Adrenal gland (tissue), 9 donors: ENCODE measurements at regions not wholly inside any gene's neighbourhood (a gene's known extent, or its start where the extent isn't known, plus 50 kb on each side); places are given as distances from the start of the nearest gene placed in this dataset.

ENCODE experiments used
- DNase-seq, 7 donors: peaks; one replicate each; pipeline ENCODE4 v3.0.0-alpha.2; 2019 to 2020
- H3K27ac ChIP-seq, 5 donors: fragments of 200-600 bp; sonication (generic) in 4 of 5; 1 replicate in 3 of 5; 2 replicates in 2 of 5; pipeline versions ENCODE4 v1.5.1 to v1.8.0; 2016 to 2020; ENCODE audit warnings: mild to moderate bottlenecking in 1 of 5
- H3K27me3 ChIP-seq: fragments of 200-600 bp; 2 replicates; pipeline ENCODE4 v1.8.0; 2021
- H3K36me3 ChIP-seq, 2 donors: fragments of 200-600 bp; replicated peaks in 1 of 2; 1 replicate in 1 of 2; 2 replicates in 1 of 2; pipeline versions ENCODE4 v1.5.1 to v1.8.0; 2018 to 2022
- H3K4me1 ChIP-seq, 2 donors: fragments of 200-600 bp; replicated peaks in 1 of 2; 1 replicate in 1 of 2; 2 replicates in 1 of 2; pipeline versions ENCODE4 v1.5.1 to v1.8.0; 2018 to 2021
- H3K4me3 ChIP-seq, 4 donors: fragments of 200-600 bp; sonication (generic) in 3 of 4; one replicate each; pipeline ENCODE4 v1.5.1; 2016 to 2018
- H3K9me3 ChIP-seq, 3 donors: fragments of 200-600 bp; sonication (generic) in 1 of 3; replicated peaks in 1 of 3; 1 replicate in 2 of 3; 2 replicates in 1 of 3; pipeline versions ENCODE4 v1.5.1 to v1.8.0; 2016 to 2021
- POLR2A ChIP-seq, 2 donors: fragments of 450-650 bp; IDR thresholded peaks; one replicate each; pipeline ENCODE4 v1.6.1; 2017; ENCODE audit warnings: antibody characterized with exemption in 2 of 2, mild to moderate bottlenecking in 2 of 2, moderate library complexity in 1 of 2
- WGBS, 4 donors: extraction: QIAGEN DNeasy Blood & Tissue Kit in 2 of 4; methylation state at CpG; one replicate each; pipeline versions ENCODE4 v1.1.5 to v1.1.7; 2013 to 2017; 5-methylcytosine and 5-hydroxymethylcytosine counted together
- intact Hi-C, 2 donors: fragments of 100-400 bp; cut with DNase I; formaldehyde crosslinking; loops; one replicate each; pipeline versions ENCODE4 v1.14.1 to v1.15.0; 2022 to 2023
- TF ChIP-seq, protein P1 (sequence below), 6 experiments: fragments of 450-650 bp in 4 of 6; fragments of 200-600 bp in 2 of 6; sonication (generic) in 1 of 6; IDR thresholded peaks; 1 replicate in 5 of 6; 2 replicates in 1 of 6; pipeline versions ENCODE4 v1.5.1 to v1.8.0; 2016 to 2021; ENCODE audit warnings: antibody characterized with exemption in 6 of 6, mild to moderate bottlenecking in 2 of 6, moderate library complexity in 1 of 6
- donor health status: healthy with polysubstance abuse.
- donor health status: Bipolar disorder and iron deficiency.
- donor health status: DM: yes; HTN: yes; CAD: no.
- donor health status: DM: no; HTN: no; CAD: no.
- donor health status: DM: no; HTN: no; CAD: no.

DNA sequence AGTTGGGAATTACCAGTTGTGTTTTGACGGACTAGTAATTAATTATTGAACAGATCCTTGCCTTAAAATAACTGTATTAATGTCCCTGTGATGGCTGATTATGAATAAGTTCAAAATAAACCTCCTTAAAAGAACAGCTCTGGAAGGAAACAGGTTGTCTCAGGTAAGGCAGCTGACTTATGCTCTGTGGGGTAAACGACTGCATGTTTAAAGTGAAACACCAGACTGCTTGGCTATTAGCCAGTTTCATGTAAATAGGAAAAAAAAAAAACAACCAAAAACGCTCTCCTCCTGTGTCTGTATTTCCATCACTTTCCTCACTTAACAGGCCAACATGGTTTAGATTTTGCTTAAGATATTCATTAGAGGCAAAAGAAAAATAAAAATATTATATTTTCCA, 243.6 kb downstream of the TMEM182 start:
- intact Hi-C loops: no loop called here
- Histone ChIP-seq H3K36me3 (no peaks in the 10 kb centered on the region), H3K4me1 (no peaks in the 10 kb centered on the region), H3K9me3 (no peaks in the 10 kb centered on the region), H3K27ac (no peak overlapping the region), H3K27me3 (no peaks in the 10 kb centered on the region), H3K4me3 (no peak overlapping the region)
- WGBS, 4 donors: 49 to 67% (median 61%) methylated on average over 3 of the region's 3 CpGs
- no peak for DNase-seq
- TF ChIP-seq, protein P1, sequence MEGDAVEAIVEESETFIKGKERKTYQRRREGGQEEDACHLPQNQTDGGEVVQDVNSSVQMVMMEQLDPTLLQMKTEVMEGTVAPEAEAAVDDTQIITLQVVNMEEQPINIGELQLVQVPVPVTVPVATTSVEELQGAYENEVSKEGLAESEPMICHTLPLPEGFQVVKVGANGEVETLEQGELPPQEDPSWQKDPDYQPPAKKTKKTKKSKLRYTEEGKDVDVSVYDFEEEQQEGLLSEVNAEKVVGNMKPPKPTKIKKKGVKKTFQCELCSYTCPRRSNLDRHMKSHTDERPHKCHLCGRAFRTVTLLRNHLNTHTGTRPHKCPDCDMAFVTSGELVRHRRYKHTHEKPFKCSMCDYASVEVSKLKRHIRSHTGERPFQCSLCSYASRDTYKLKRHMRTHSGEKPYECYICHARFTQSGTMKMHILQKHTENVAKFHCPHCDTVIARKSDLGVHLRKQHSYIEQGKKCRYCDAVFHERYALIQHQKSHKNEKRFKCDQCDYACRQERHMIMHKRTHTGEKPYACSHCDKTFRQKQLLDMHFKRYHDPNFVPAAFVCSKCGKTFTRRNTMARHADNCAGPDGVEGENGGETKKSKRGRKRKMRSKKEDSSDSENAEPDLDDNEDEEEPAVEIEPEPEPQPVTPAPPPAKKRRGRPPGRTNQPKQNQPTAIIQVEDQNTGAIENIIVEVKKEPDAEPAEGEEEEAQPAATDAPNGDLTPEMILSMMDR (IDR thresholded peaks at IDR 0.05): no peak
- TF ChIP-seq POLR2A (IDR thresholded peaks at IDR 0.05): no peak

DNA sequence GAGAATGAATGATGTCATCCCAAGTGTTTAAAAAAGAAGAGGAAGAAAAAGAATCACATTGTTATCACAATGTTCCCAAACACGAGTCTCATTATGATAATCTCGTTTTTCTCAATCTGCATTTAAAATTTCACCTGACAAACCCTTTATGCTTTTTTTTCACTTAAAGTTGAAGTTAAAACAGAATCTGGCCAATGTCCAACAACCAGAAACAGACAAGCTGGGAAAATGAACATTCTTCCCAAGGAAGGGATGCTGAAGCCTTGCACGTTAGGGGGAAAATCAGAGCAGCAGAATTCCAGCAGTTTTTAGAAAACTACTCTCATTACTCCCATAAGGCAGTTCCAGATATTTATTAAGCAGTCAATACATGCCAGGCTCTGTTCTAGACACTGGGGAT, 245.3 kb downstream of the TMEM182 start:
- no peak for DNase-seq
- WGBS, 4 donors: 64 to 73% (median 66%) methylated on average over 3 of the region's 3 CpGs
- no peaks in the 10 kb centered on the region for H3K27me3 ChIP-seq
- intact Hi-C loops: no loop called here
- no peak overlapping the region for H3K27ac ChIP-seq
- H3K4me1 ChIP-seq: no peaks in the 10 kb centered on the region
- no peaks in the 10 kb centered on the region for H3K36me3 ChIP-seq
- H3K4me3 ChIP-seq: no peak overlapping the region
- H3K9me3 ChIP-seq: no peaks in the 10 kb centered on the region
- TF ChIP-seq POLR2A (IDR thresholded peaks at IDR 0.05): no peak
- TF ChIP-seq, protein P1 (IDR thresholded peaks at IDR 0.05): no peak

DNA sequence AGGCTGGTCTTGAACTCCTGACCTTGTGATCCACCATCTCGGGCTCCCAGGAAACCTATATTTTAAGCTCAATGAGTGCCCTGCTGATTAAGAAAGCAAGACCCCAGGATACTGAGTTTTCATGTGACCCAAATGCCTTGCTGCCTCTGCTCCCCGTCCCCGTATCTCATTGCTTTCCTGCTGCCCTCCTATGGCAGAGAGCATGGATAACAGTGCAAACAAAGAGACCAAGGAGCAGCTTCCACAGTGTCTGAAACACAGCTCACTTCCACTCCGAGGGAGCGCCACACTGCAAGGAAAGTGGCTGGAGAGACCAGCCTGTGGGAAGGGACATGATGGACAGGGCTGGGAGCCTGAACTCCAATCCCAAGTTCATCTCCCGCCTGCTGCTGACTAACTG, 246.8 kb downstream of the TMEM182 start:
- no peaks in the 10 kb centered on the region for H3K4me1 ChIP-seq
- TF ChIP-seq, protein P1 (IDR thresholded peaks at IDR 0.05): no peak
- no peak for TF ChIP-seq POLR2A (IDR thresholded peaks at IDR 0.05)
- 45 to 53% (median 53%) methylated on average over 6 of the region's 6 CpGs for WGBS, 4 donors
- H3K27ac ChIP-seq: no peak overlapping the region
- no peaks in the 10 kb centered on the region for H3K36me3 ChIP-seq
- H3K4me3 ChIP-seq: no peak overlapping the region
- no peaks in the 10 kb centered on the region for H3K9me3 ChIP-seq
- no peaks in the 10 kb centered on the region for H3K27me3 ChIP-seq
- intact Hi-C loops: no loop called here
- DNase-seq: no peak

DNA sequence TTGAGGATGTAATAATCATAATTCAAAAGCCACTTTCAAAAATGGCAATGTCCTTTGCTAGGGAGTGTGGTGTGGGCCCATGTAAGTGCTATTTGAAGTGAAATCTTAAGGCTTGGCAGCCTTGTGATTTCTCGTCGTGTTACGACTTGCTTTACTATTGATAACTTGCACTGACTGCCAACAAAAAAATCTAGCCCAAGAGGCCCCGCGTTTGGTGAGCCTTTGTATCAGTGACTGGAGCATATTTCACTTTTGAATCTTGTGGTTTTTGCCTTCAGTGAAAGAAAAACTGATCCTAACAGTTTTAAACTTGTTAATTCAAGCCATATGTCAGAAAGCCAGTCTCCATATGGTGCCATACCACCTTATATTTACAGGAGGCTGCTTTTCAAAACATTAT, 248.0 kb downstream of the TMEM182 start:
- 44 to 63% (median 58%) methylated on average over 5 of the region's 5 CpGs for WGBS, 4 donors
- no peaks in the 10 kb centered on the region for H3K4me1 ChIP-seq
- H3K4me3 ChIP-seq: no peak overlapping the region
- TF ChIP-seq, protein P1 (IDR thresholded peaks at IDR 0.05): no peak
- no peak for TF ChIP-seq POLR2A (IDR thresholded peaks at IDR 0.05)
- no peak for DNase-seq
- intact Hi-C loops: no loop called here
- no peaks in the 10 kb centered on the region for H3K9me3 ChIP-seq
- no peaks in the 10 kb centered on the region for H3K36me3 ChIP-seq
- no peaks in the 10 kb centered on the region for H3K27me3 ChIP-seq
- no peak overlapping the region for H3K27ac ChIP-seq
